Large intestine (tissue), 3 donors: ENCODE measurements at regions not wholly inside any gene's neighbourhood (a gene's known extent, or its start where the extent isn't known, plus 50 kb on each side); places are given as distances from the start of the nearest gene placed in this dataset.

ENCODE experiments used
- DNase-seq, 2 donors: peaks; one replicate each; pipeline versions ENCODE4 v3.0.0 to v3.0.0-alpha.2; 2013
- H3K27ac ChIP-seq: one replicate; pipeline ENCODE4 v1.5.1; 2013; ENCODE audit warnings: low read length
- H3K27me3 ChIP-seq: 2 replicates; pipeline ENCODE4 v1.6.1; 2013; ENCODE audit warnings: low read length; ENCODE audit not compliant: control insufficient read depth, insufficient read depth
- H3K36me3 ChIP-seq: 2 replicates; pipeline ENCODE4 v1.6.1; 2013; ENCODE audit warnings: low read length; ENCODE audit not compliant: control insufficient read depth, insufficient read depth
- H3K4me1 ChIP-seq: one replicate; pipeline ENCODE4 v1.6.1; 2013; ENCODE audit warnings: low read length; ENCODE audit not compliant: control insufficient read depth, insufficient read depth
- H3K4me3 ChIP-seq: one replicate; pipeline ENCODE4 v1.5.1; 2013; ENCODE audit warnings: low read length
- H3K9me3 ChIP-seq: one replicate; pipeline ENCODE4 v1.6.1; 2013; ENCODE audit warnings: mild to moderate bottlenecking, low read depth, low read length, moderate library complexity; ENCODE audit not compliant: control insufficient read depth
- WGBS: methylation state at CpG from one replicate; pipeline ENCODE4 v1.1.5; 2013; ENCODE audit warnings: low lambda C conversion rate; ENCODE audit not compliant: insufficient coverage; 5-methylcytosine and 5-hydroxymethylcytosine counted together

- H3K4me3 ChIP-seq = no peak overlapping the region
- WGBS = 80% methylated on average over 1 of the region's 4 CpGs
- peaks cover 3% of the 10 kb centered on the region for H3K9me3 ChIP-seq
- H3K4me1 ChIP-seq = no peaks in the 10 kb centered on the region
- H3K27ac ChIP-seq = no peak overlapping the region
- no peaks in the 10 kb centered on the region for H3K27me3 ChIP-seq
- no peaks in the 10 kb centered on the region for H3K36me3 ChIP-seq
- no peak for DNase-seq
These were observed 592.9 kb downstream of the TFAP2B start for GRCh38 chr6:51411496-51412125.

DNA sequence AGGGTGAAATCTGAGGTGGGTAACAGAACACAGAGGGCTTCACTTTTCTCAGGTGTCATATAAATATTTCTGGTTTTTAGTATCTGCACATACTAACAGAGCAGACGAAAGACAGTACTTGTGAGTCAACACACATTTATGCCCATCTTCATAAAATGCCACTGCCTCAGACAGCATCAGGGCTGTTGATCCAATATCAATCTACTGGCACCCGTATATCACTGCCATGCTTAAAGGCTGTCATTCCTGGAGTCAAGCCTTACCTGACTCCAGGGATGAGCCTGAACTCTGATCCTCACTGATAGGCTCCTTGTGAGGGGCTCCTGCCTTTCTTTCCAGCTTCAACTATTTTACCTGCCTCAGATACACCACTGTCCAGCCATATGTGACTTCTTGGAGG lies 595.7 kb downstream of the TFAP2B start:
- Histone ChIP-seq H3K27me3 (no peaks in the 10 kb centered on the region), H3K27ac (no peak overlapping the region), H3K36me3 (no peaks in the 10 kb centered on the region), H3K9me3 (peaks cover 3% of the 10 kb centered on the region), H3K4me3 (no peak overlapping the region), H3K4me1 (no peaks in the 10 kb centered on the region)
- 86% methylated on average over 1 of the region's 2 CpGs for WGBS
- no peak for DNase-seq

DNA sequence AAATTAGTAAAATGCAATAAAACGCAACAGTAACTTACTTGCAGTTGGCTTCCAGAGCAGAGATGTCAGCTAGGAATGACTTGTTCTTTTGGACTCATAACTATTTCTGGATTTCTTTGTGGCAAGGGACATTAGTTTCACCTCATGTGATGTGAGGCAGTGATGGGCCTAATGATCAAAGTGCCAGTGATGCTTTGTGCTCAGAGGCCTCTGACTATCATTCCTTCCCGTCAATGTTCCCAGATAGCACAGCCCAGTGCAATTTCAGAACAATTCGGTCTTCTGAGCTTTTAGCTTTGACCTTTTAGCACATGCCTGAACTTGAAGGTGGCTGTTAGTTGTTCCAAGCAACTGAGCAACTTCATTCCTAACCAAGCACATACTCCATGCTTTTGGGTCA lies 596.8 kb downstream of the TFAP2B start:
- peaks cover under 1% of the 10 kb centered on the region for H3K9me3 ChIP-seq
- no peaks in the 10 kb centered on the region for H3K27me3 ChIP-seq
- no peaks in the 10 kb centered on the region for H3K4me1 ChIP-seq
- no peak overlapping the region for H3K27ac ChIP-seq
- no CpG with 5 or more reads among the region's 3 CpGs for WGBS
- H3K4me3 ChIP-seq = no peak overlapping the region
- DNase-seq = no peak
- no peaks in the 10 kb centered on the region for H3K36me3 ChIP-seq

DNA sequence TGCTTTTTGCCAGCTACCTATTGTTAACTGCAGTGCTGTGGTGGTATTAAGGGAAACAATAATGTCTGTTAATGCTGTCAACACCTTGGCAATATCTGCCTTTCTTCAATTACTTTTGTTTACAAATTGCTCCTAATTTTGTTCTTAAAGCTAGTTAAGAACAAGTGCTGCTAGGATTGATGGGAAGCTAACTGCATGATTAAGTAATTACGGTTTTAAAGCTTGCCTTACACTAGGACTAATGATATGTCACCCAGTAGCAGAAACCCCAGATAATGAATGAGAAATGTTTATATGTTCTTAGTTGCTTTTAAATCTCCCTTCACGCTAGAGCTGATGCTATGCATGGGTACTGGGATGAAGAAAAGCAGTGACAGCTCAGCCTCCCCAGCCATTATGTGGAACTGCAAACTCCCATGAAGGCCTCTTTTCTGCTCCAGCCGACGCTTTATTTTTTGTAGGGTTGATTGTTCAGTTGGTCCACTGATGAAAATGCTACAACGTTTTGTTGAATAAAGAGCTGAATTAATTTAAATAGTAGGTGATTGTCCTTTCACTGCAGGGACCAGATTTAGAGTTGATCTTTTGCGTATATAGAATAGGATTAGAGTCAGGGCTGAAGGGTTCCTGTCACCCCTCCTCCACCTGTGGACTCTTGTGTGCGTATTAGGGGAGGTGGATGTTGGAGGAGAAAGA lies 610.5 kb downstream of the TFAP2B start:
- Histone ChIP-seq H3K9me3 (no peaks in the 10 kb centered on the region), H3K4me1 (no peaks in the 10 kb centered on the region), H3K4me3 (no peak overlapping the region), H3K27ac (no peak overlapping the region), H3K27me3 (no peaks in the 10 kb centered on the region), H3K36me3 (no peaks in the 10 kb centered on the region)
- DNase-seq = no peak
- no CpG with 5 or more reads among the region's 7 CpGs for WGBS

DNA sequence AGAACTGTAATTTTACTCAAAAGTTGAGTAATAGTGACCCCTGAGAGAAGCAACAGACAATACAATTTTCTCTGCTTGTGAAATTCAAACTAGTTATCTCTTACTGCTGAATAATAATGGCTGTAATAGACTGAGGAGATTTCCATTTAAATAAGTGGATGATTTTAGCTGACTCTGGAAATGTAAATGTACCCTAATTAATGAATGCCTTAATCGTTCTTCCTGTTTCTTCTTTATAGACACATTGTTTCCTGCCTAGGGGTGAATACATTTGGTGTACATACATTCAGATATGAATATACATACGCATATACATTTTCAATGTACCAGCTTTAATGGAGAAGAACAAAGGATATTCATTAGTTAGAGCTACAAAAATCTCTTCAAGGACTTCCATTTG lies 611.9 kb downstream of the TFAP2B start:
- no peak overlapping the region for H3K27ac ChIP-seq
- no peaks in the 10 kb centered on the region for H3K4me1 ChIP-seq
- no peak for DNase-seq
- 90% methylated on average over 2 of the region's 2 CpGs for WGBS
- H3K27me3 ChIP-seq = no peaks in the 10 kb centered on the region
- H3K36me3 ChIP-seq = no peaks in the 10 kb centered on the region
- no peaks in the 10 kb centered on the region for H3K9me3 ChIP-seq
- no peak overlapping the region for H3K4me3 ChIP-seq

- no peak for DNase-seq
- no CpG with 5 or more reads among the region's 3 CpGs for WGBS
- H3K4me1 ChIP-seq = no peaks in the 10 kb centered on the region
- no peaks in the 10 kb centered on the region for H3K27me3 ChIP-seq
- no peak overlapping the region for H3K27ac ChIP-seq
- H3K4me3 ChIP-seq = no peak overlapping the region
- H3K36me3 ChIP-seq = no peaks in the 10 kb centered on the region
- no peaks in the 10 kb centered on the region for H3K9me3 ChIP-seq
These were observed 613.8 kb downstream of the TFAP2B start for GRCh38 chr6:51432481-51432880.

GRCh38 chr6:51450248-51450957 lies 631.7 kb downstream of the TFAP2B start:
- Histone ChIP-seq H3K9me3 (no peaks in the 10 kb centered on the region), H3K27me3 (no peaks in the 10 kb centered on the region), H3K36me3 (no peaks in the 10 kb centered on the region), H3K4me1 (no peaks in the 10 kb centered on the region), H3K27ac (no peak overlapping the region), H3K4me3 (no peak overlapping the region)
- 80% methylated on average over 1 of the region's 3 CpGs for WGBS
- no peak for DNase-seq

GRCh38 chr6:51450958-51451357 lies 632.3 kb downstream of the TFAP2B start:
- no peak for DNase-seq
- no peaks in the 10 kb centered on the region for H3K27me3 ChIP-seq
- no peaks in the 10 kb centered on the region for H3K9me3 ChIP-seq
- 100% methylated on average over 1 of the region's 1 CpG for WGBS
- no peaks in the 10 kb centered on the region for H3K4me1 ChIP-seq
- H3K4me3 ChIP-seq = no peak overlapping the region
- H3K27ac ChIP-seq = no peak overlapping the region
- H3K36me3 ChIP-seq = no peaks in the 10 kb centered on the region

DNA sequence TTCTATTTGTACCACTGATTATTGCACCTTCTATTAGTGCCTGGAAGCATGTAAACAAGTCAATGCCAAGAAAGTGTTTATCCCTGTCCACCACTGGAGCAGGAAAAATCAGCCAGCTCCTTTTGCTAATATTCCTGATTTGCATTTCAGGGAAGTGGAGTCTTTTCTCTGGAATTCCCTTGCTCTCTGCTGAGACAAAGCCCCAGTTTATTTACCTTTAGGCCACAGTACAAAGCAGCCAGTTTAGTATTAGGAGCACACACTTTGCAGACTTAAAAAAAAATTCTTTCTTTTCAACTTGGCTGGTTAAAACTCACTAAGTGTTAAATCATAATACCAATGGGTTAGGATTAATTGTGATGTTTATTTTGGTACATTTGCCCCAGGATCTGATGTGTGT lies 631.1 kb downstream of the PKHD1 start:
- no peak for DNase-seq
- Histone ChIP-seq H3K4me3 (no peak overlapping the region), H3K9me3 (no peaks in the 10 kb centered on the region), H3K27ac (no peak overlapping the region), H3K27me3 (no peaks in the 10 kb centered on the region), H3K36me3 (no peaks in the 10 kb centered on the region), H3K4me1 (no peaks in the 10 kb centered on the region)

GRCh38 chr6:51459958-51460357 lies 627.5 kb downstream of the PKHD1 start:
- no peaks in the 10 kb centered on the region for H3K9me3 ChIP-seq
- H3K27me3 ChIP-seq = no peaks in the 10 kb centered on the region
- H3K36me3 ChIP-seq = no peaks in the 10 kb centered on the region
- no peaks in the 10 kb centered on the region for H3K4me1 ChIP-seq
- DNase-seq = no peak
- H3K27ac ChIP-seq = no peak overlapping the region
- 40% methylated on average over 1 of the region's 2 CpGs for WGBS
- H3K4me3 ChIP-seq = no peak overlapping the region

- Histone ChIP-seq H3K4me1 (no peaks in the 10 kb centered on the region), H3K4me3 (no peak overlapping the region), H3K27ac (no peak overlapping the region), H3K27me3 (no peaks in the 10 kb centered on the region), H3K9me3 (no peaks in the 10 kb centered on the region), H3K36me3 (no peaks in the 10 kb centered on the region)
- DNase-seq = no peak
These were observed 624.5 kb downstream of the PKHD1 start for GRCh38 chr6:51462896-51463295.
